GM18508 (cell line): ENCODE measurements at regions not wholly inside any gene's neighbourhood (a gene's known extent, or its start where the extent isn't known, plus 50 kb on each side); places are given as distances from the start of the nearest gene placed in this dataset.

ENCODE experiments used
- ATAC-seq: cut with Tn5 transposase; IDR thresholded peaks from one replicate; pipeline ENCODE4 v1.9.1; 2021; ENCODE audit warnings: moderate number of reproducible peaks; ENCODE audit not compliant: insufficient read depth, unreplicated experiment

GRCh38 chr2:217429981-217430500 is 570.2 kb upstream of the TNP1 start:
- ATAC-seq, result no peak

- ATAC-seq, result no peak
Measured at GRCh38 chr2:217421834-217422233, 562.0 kb upstream of the TNP1 start.

GRCh38 chr2:217420854-217421253 is 561.0 kb upstream of the TNP1 start:
- ATAC-seq, result no peak

GRCh38 chr2:217419055-217419671 is 559.3 kb upstream of the TNP1 start:
- no peak for ATAC-seq

- no peak for ATAC-seq
Measured at GRCh38 chr2:217418544-217418943, 558.7 kb upstream of the TNP1 start.

- no peak for ATAC-seq
Measured at GRCh38 chr2:217418090-217418489, 558.2 kb upstream of the TNP1 start.

- ATAC-seq, result no peak
Measured at GRCh38 chr2:217417536-217417935, 557.7 kb upstream of the TNP1 start.

GRCh38 chr2:217415316-217415715 is 555.5 kb upstream of the TNP1 start:
- peak; percentile 95 for ATAC-seq

GRCh38 chr2:217414429-217414828 is 554.6 kb upstream of the TNP1 start:
- no peak for ATAC-seq

GRCh38 chr2:217413193-217413592 is 553.3 kb upstream of the TNP1 start:
- no peak for ATAC-seq

- no peak for ATAC-seq
Measured at GRCh38 chr2:217412721-217413120, 552.9 kb upstream of the TNP1 start.

GRCh38 chr2:217412277-217412676 is 552.4 kb upstream of the TNP1 start:
- ATAC-seq, result no peak

GRCh38 chr2:217410681-217410960 is 550.8 kb upstream of the TNP1 start:
- ATAC-seq, result no peak

- no peak for ATAC-seq
Measured at GRCh38 chr2:217409949-217410680, 550.3 kb upstream of the TNP1 start.

- ATAC-seq, result no peak
Measured at GRCh38 chr2:217407362-217407761, 547.5 kb upstream of the TNP1 start.

GRCh38 chr2:217404236-217404760 is 544.4 kb upstream of the TNP1 start:
- ATAC-seq, result no peak

GRCh38 chr2:217402761-217403383 is 543.0 kb upstream of the TNP1 start:
- ATAC-seq, result no peak

GRCh38 chr2:217402144-217402543 is 542.3 kb upstream of the TNP1 start:
- ATAC-seq, result no peak

GRCh38 chr2:217399291-217399690 is 539.4 kb upstream of the TNP1 start:
- ATAC-seq, result no peak

GRCh38 chr2:217398860-217399259 is 539.0 kb upstream of the TNP1 start:
- no peak for ATAC-seq

- no peak for ATAC-seq
Measured at GRCh38 chr2:217398101-217398500, 538.2 kb upstream of the TNP1 start.
